Vagina (tissue), 2 donors: ENCODE measurements at regions not wholly inside any gene's neighbourhood (a gene's known extent, or its start where the extent isn't known, plus 50 kb on each side); places are given as distances from the start of the nearest gene placed in this dataset.

Experiments
- POLR2A ChIP-seq, 2 donors: fragments of 450-650 bp; IDR thresholded peaks; one replicate each; pipeline ENCODE4 v1.6.1; 2017; ENCODE audit warnings: antibody characterized with exemption in 2 of 2, mild to moderate bottlenecking in 2 of 2, moderate library complexity in 2 of 2
- POLR2AphosphoS5 ChIP-seq, 2 donors: sonication (generic); formaldehyde crosslinking; IDR thresholded peaks; one replicate each; pipeline ENCODE4 v1.9.0; 2017; ENCODE audit warnings: antibody characterized with exemption in 2 of 2, mild to moderate bottlenecking in 2 of 2, low read depth in 1 of 2; ENCODE audit not compliant: insufficient read depth in 1 of 2
- TF ChIP-seq, protein P1 (sequence below), 3 experiments: fragments of 450-650 bp in 2 of 3; fragments of 200-600 bp in 1 of 3; sonication (generic) in 1 of 3; IDR thresholded peaks; one replicate each; pipeline ENCODE4 v1.5.1; 2017 to 2019; ENCODE audit warnings: antibody characterized with exemption in 3 of 3, mild to moderate bottlenecking in 2 of 3, moderate library complexity in 2 of 3

DNA sequence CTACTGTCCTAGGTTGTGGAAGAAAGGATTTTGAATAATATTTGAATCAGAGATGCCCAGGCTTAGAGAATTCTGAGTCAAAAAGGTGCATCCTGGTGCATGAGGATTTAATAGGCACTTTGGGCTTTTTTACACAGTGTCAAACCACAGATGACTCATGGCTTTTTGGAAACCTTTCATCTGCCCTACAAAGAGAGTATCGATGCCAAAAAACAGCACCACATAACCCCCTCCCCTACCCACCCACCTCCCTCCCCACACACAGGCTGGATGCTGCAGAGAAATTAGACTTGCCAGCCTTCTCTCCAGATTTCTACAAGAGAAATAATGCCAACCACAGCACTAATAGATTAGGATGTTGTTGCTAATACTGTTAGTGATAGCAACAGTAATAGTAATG, 779.3 kb downstream of the NLGN4X start:
- TF ChIP-seq, protein P1, sequence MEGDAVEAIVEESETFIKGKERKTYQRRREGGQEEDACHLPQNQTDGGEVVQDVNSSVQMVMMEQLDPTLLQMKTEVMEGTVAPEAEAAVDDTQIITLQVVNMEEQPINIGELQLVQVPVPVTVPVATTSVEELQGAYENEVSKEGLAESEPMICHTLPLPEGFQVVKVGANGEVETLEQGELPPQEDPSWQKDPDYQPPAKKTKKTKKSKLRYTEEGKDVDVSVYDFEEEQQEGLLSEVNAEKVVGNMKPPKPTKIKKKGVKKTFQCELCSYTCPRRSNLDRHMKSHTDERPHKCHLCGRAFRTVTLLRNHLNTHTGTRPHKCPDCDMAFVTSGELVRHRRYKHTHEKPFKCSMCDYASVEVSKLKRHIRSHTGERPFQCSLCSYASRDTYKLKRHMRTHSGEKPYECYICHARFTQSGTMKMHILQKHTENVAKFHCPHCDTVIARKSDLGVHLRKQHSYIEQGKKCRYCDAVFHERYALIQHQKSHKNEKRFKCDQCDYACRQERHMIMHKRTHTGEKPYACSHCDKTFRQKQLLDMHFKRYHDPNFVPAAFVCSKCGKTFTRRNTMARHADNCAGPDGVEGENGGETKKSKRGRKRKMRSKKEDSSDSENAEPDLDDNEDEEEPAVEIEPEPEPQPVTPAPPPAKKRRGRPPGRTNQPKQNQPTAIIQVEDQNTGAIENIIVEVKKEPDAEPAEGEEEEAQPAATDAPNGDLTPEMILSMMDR (IDR thresholded peaks at IDR 0.05) = no peak
- TF ChIP-seq POLR2A (IDR thresholded peaks at IDR 0.05) (no peak), POLR2AphosphoS5 (IDR thresholded peaks at IDR 0.05; ENCODE audit: insufficient read depth in 1 of 2, low read depth in 1 of 2) (no peak)
